Activated T-cell treated with anti-CD3 and anti-CD28 coated beads for 24 hours (primary cell): ENCODE measurements at regions not wholly inside any gene's neighbourhood (a gene's known extent, or its start where the extent isn't known, plus 50 kb on each side); places are given as distances from the start of the nearest gene placed in this dataset.
"Not testable (repeated sequence)": the region's sequence is repeated elsewhere in the genome, so short reads cannot be mapped to it uniquely, and the experiment has no call there.

Experiments used
- DNase-seq: peaks from one replicate; pipeline ENCODE4 v3.0.0-alpha.2; 2020; ENCODE audit warnings: low read depth

DNA sequence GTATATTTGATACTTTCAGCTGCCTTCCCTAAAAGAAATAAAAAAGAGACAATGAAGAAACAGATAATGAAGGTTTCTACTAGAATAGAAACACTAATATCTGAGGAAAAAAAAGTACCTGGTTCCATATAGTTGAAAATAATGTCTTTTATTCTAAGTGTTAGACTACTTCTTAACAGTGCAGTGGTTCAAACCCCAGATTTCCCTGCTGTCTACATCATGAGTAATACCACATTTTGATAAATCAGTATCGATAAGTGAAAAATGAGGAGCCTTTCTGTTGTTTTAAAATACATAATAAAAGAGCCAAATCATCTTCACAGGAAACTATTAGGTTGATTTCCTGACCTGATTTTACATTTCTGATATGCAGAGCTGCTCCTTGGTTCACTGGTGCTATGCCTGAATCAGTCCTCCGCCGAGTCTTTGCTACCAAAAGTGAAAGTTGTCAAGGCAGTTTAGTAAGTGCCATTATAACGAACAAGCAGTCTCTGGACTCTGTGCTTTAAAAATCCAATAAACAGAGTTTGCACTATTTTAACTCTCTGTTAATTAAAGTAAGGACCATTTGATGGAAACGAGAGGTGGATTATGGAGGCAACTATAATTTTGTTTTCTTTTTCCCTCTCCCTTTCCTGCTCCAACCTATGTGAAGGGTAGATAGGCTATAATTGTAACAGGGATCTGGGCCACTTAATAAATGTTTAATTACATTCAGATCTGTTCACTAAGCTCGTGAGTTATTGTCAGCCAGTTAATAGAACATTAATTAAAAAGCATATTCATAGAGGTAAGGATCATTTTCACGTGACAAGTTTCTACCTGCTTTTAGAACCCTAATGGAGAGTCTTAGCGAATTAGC, 724.5 kb upstream of the RAG2 start:
- DNase-seq, result no peak

GRCh38 chr11:37320921-37321320, 722.9 kb upstream of the RAG2 start:
- DNase-seq, result no peak

DNA sequence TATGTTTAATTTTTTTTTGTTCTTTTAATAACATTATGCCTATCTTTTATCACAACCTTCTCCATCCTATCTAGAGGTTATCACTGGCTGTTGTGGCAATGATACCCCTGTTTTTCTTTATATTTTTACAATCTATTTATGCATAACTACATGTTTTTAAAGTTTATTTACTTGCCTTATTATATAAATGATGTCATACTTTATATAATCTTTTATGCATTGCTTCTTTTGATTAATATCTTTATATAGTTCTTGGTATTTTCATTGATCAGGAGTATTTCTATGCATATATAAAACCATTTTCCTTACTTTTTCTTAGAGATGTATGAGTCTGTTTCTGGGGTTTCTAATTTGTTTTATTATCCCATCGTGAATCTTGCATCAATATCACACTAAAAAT, 719.8 kb upstream of the RAG2 start:
- no peak for DNase-seq

GRCh38 chr11:37313266-37313665, 715.2 kb upstream of the RAG2 start:
- no peak for DNase-seq

DNA sequence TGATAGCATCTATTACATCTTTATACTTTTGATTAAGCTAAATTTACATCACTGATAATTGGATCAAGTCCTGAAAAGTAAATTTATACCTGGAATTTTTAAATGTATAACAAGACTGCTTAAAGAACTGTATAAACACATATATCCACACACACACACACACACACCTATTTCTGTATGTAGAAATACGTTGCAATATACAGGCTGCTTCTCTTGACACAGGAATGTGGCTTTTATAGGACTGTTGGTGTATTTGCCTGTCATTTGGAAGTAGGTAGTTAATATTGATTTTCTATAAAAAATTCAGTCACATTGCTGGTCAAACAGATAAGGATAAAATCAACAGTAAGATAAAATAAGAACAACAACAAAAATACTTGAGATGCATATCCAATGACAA, 708.5 kb upstream of the RAG2 start:
- no peak for DNase-seq

- DNase-seq, result not testable (repeated sequence)
These were observed 703.4 kb upstream of the RAG2 start for GRCh38 chr11:37301405-37301804.

DNA sequence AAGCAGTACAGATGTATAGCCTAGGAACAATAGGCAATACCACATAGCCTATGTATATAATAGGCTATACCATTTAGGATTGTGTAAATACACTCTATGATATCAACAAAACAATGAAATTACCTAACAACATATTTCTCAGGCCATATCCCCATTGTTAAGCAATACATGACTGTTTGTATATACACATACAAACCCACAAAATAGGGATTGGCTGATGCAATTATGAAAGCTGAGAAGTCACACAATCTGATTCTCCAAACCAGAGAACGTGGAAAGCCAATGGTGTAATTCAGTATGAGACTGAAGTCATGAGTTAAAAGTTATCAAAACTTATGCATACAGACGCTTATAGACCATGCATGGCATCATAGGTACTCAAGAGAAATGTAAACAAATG, 700.1 kb upstream of the RAG2 start:
- no peak for DNase-seq

GRCh38 chr11:37286890-37287289, 688.9 kb upstream of the RAG2 start:
- DNase-seq, result no peak

DNA sequence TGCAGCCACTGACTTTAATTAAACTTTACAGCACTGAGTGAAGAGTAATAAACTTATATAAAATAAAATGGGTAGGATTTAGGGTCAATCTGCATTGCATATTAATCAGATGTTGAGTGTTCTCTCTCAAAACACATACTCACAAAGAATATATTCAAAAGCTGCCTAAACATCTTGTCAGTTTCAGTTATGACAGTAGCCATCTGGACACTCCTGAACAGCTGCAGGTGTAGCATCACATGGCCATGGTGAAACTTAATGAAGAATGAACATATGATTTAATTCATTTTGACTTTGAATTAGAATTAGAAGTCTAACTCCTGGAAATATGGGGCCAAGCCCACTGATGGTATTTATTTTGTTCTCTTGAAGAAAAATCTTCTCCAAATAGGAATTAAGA, 684.3 kb upstream of the RAG2 start:
- no peak for DNase-seq

DNA sequence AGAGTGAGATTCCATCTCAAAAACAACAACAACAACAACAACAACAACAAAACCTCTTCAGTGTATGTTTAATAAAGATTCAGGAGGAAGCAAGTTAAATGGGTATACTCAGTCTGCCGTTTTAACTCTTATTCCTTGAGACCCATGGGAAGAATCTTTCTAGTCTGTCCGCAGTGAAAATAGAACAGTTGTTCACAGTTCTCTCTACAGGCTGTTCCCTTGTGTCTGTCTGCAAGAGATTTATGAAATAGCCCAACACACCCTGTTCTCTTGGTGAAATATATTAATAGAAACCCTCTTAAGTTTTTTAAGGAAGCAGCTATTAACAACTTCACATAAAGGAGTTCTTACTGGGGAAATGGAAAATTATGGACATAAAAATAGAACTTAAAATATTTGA, 682.2 kb upstream of the RAG2 start:
- DNase-seq, result no peak

DNA sequence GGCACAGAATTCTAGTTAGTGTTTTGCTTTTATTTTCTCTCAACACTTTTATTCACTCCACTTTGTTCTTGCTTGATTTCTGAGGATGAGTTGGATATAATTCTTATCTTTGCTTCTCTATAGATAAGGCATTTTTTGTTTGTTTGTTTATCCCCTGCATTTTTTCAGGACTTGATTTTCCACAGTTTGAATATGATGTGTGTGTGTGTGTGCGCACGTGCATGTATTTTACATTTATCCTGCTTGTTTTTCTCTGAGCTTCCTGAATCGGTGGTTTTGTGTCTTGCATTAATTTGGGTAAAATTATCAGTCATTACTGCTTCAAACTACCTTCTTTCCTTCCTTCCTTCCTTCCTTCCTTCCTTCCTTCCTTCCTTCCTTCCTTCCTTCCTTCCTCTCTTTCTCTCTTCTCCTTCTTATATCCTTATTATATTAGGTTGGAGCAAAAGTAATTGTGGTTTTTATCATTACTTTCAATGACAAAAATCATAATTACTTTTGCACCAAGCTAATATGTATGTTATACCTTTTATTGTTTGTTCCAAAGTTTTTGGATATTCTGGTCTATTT, 679.9 kb upstream of the RAG2 start:
- DNase-seq, result no peak

DNA sequence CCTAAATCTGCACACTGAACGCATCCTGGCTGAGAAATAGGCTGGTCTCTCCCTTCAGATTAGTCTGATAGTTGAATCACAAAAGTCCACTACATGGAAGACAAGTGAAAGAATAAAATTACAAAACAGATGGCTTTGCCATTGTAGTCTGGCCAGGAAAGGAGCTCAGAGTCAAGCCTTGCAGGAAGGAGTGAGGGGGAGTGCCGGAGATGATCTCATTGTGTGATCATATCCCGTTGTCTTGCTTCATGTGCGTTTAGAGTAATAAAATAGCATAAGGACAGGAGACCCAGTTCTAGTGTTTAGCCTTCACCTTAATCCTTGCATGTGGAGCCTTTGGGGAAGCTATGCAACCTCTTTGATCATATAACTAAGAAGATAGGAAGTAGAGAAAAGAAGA, 666.7 kb upstream of the RAG2 start:
- no peak for DNase-seq

- no peak for DNase-seq
These were observed 666.0 kb upstream of the RAG2 start for GRCh38 chr11:37264060-37264459.

DNA sequence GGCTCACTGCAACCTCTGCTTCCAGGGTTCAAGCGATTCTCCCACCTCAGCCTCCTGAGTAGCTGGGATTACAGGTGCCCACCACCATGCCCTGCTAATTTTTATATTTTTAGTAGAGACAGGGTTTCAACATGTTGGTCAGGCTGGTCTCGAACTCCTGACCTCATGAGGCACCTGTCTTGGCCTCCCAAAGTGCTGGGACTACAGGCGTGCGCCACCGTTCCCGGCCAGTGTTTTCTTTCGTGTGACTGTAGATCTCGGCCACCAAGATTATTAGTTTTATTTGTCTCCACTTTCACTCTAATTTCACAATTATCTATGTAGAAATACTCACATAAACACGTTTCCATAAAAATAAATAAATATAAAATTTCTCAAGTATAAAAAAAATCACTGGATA, 665.4 kb upstream of the RAG2 start:
- not testable (repeated sequence) for DNase-seq

GRCh38 chr11:37259734-37260133, 661.7 kb upstream of the RAG2 start:
- DNase-seq, result no peak

GRCh38 chr11:37248145-37248544, 650.1 kb upstream of the RAG2 start:
- DNase-seq, result no peak

- DNase-seq, result not testable (repeated sequence)
These were observed 648.1 kb upstream of the RAG2 start for GRCh38 chr11:37246092-37246491.

- DNase-seq, result no peak
These were observed 632.8 kb upstream of the RAG2 start for GRCh38 chr11:37230865-37231264.

GRCh38 chr11:37223962-37224361, 625.9 kb upstream of the RAG2 start:
- no peak for DNase-seq

- DNase-seq, result no peak
These were observed 605.0 kb upstream of the RAG2 start for GRCh38 chr11:37203006-37203405.

DNA sequence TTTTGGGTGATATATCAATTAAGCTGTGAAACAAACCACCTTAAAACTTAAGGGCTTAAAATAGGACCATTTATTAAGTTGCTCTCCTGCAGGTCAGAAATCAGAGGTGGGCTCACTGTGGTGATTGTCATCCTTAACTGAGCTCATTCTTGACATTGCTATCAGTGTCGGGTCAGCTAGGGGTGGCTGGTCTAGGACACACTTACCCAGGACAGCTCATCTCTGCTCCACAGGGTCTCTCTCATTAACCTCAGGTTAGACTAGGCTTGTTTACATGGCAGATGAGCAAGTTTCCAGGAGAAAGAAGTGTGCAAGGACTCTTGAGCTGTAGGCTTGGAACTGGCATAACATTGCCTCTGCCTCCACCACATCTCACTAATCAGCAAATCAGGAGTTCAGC, 601.0 kb upstream of the RAG2 start:
- DNase-seq, result no peak

- DNase-seq, result no peak
These were observed 586.3 kb upstream of the RAG2 start for GRCh38 chr11:37184326-37184725.

- no peak for DNase-seq
These were observed 584.0 kb upstream of the RAG2 start for GRCh38 chr11:37182031-37182430.

- DNase-seq, result no peak
These were observed 579.7 kb upstream of the RAG2 start for GRCh38 chr11:37177721-37178120.
